ENCODE measurements at regions not wholly inside any gene's neighbourhood (a gene's known extent, or its start where the extent isn't known, plus 50 kb on each side); places are given as distances from the start of the nearest gene placed in this dataset.
"Not testable (repeated sequence)": the region's sequence is repeated elsewhere in the genome, so short reads cannot be mapped to it uniquely, and the experiment has no call there.

DNA sequence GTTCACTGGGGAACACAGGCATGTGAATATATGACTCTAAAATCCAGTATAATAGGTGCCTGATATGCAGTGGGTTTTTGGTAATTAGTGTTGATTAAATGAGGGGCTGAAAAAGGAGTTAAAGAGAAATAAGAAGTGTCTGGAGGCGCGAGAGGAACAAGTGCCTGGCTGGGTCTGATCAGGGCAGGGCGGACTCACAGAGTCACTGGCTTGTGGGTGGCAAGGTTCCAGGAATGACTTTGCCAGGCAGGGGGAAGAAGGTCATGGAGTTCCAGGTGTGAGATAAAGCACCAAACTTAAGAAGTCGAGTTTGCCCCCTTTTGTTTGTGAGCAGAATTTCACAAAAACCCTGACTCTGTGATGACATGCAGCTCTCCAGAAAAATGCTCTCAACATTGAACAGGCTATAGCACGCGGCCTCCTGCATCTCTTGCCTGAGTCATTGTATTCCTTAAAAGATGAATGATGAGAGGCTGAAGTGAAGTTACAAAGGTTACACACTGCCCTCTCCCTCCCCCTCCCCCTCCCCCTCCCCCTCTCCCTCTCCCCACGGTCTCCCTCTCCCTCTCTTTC is 63.0 kb upstream of the LMCD1 start:
- no peak overlapping the region for H3K4me3 ChIP-seq (ENCODE audit: low read depth, low read length)
- no peak for DNase-seq (ENCODE audit: low read depth)
- no peak for TF ChIP-seq CTCF (IDR thresholded peaks at IDR 0.05; ENCODE audit: control insufficient read depth, extremely low read depth, insufficient read depth)

- H3K4me3 ChIP-seq (ENCODE audit: low read depth, low read length); DNase-seq (ENCODE audit: low read depth): not testable (repeated sequence)
Observed at GRCh38 chr3:8440142-8440541, 61.5 kb upstream of the LMCD1 start.

DNA sequence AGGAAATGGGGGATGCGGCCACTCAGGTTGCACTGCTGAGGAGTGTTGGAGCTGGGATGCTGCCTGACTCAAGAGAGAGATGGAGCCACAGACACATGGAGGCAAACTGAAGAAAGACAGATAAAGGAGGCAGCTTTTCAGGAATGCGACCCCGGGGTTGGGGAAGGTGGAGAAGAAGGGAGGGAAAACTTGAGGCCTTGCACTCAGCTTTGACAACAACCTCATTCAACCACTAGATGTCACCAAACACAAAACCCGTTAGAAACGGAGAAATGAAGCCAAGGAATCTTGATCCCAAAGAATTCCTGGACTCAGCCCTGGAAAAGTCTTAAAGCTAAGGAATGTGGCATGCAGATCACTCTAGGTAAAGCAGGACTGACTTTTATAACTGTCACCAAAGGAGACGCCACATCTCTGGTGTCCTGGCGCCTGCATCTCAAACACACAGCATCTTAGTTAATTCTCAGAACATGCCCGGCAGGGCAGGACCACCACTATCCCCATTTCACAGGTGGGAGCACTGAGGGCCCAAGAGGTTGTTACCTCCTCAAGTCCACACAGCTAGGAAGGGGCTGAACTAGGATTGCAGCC is 59.6 kb upstream of the LMCD1 start:
- TF ChIP-seq CTCF (IDR thresholded peaks at IDR 0.05; ENCODE audit: control insufficient read depth, extremely low read depth, insufficient read depth) = peak; percentile 87
- H3K4me3 ChIP-seq (ENCODE audit: low read depth, low read length) = no peak overlapping the region
- peak; percentile 48 for DNase-seq (ENCODE audit: low read depth)

- no peak for DNase-seq (ENCODE audit: low read depth)
Observed at GRCh38 chr3:8442993-8443650, 58.5 kb upstream of the LMCD1 start.

GRCh38 chr3:8443829-8444791 is 57.5 kb upstream of the LMCD1 start:
- no peak for TF ChIP-seq CTCF (IDR thresholded peaks at IDR 0.05; ENCODE audit: control insufficient read depth, extremely low read depth, insufficient read depth)
- no peak overlapping the region for H3K4me3 ChIP-seq (ENCODE audit: low read depth, low read length)
- DNase-seq (ENCODE audit: low read depth) = peak; percentile 99

More at GRCh38 chr3:8442993-8443650, 58.5 kb upstream of the LMCD1 start:
- no peak overlapping the region for H3K4me3 ChIP-seq (ENCODE audit: low read depth, low read length)
- no peak for TF ChIP-seq CTCF (IDR thresholded peaks at IDR 0.05; ENCODE audit: control insufficient read depth, extremely low read depth, insufficient read depth)

- DNase-seq (ENCODE audit: low read depth) = no peak
- H3K4me3 ChIP-seq (ENCODE audit: low read depth, low read length) = no peak overlapping the region
- no peak for TF ChIP-seq CTCF (IDR thresholded peaks at IDR 0.05; ENCODE audit: control insufficient read depth, extremely low read depth, insufficient read depth)
Observed at GRCh38 chr3:8444883-8445282, 56.7 kb upstream of the LMCD1 start.

GRCh38 chr3:8445861-8446260 is 55.8 kb upstream of the LMCD1 start:
- no peak for TF ChIP-seq CTCF (IDR thresholded peaks at IDR 0.05; ENCODE audit: control insufficient read depth, extremely low read depth, insufficient read depth)
- no peak overlapping the region for H3K4me3 ChIP-seq (ENCODE audit: low read depth, low read length)
- no peak for DNase-seq (ENCODE audit: low read depth)

Measured in LNCaP clone FGC (cell line).